Activated CD4-positive, alpha-beta T cell treated with anti-CD3 and anti-CD28 coated beads, Interleukin-10, Interleukin-2, amounts not matched to agents 100 ng/mL and 50 ng/mL, durations not matched to agents 16 hours and 8 hours (primary cell): ENCODE measurements at regions not wholly inside any gene's neighbourhood (a gene's known extent, or its start where the extent isn't known, plus 50 kb on each side); places are given as distances from the start of the nearest gene placed in this dataset.
"Not testable (repeated sequence)": the region's sequence is repeated elsewhere in the genome, so short reads cannot be mapped to it uniquely, and the experiment has no call there.

Experiments used
- DNase-seq: peaks from one replicate; pipeline ENCODE4 v3.0.0-alpha.2; 2020

DNA sequence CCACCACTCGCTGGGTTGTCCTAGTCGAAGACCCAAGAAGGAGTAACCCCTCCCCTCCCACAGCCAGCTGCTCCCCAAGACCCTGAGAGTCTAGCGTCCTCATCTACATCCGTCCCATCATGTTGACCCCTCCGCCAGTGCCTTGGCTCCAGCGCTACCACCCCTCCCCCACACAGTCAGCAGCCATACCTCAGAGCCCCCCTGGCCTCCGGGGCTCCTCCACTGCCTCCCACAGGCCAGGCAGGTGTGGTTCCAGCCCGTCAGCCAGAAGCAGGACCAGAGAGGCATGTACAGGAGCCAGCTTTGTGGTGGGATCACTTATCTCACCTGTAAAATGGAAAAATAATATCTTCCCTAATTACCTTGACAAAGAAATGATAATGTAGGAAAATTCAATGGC lies 51.5 kb upstream of the PHF21B start:
- DNase-seq, result no peak

GRCh38 chr22:45064313-45065278 lies 54.8 kb upstream of the PHF21B start:
- peak; percentile 62 for DNase-seq

DNA sequence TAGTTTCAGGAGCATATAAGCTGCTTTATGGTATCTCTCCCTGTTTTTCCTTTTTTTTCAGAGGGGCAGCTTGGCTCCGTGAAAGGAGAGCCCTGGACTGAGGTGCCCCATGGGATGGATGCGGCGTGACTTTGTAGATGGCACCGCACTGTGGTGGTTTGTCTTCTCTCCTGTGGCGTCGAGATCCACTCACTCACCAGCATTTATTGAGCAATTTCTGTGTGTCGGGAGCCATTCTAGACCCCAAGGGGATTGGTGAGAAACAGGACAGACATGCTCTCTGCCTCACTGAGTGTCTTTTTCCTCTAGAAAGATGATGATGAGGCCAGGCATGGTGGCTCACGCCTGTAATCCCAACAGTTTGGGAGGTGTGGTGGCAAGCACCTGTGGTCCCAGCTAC lies 55.9 kb upstream of the PHF21B start:
- DNase-seq, result no peak

GRCh38 chr22:45067731-45068130 lies 57.9 kb upstream of the PHF21B start:
- no peak for DNase-seq

- DNase-seq, result no peak
These were observed 60.1 kb upstream of the PHF21B start for GRCh38 chr22:45069925-45070324.

DNA sequence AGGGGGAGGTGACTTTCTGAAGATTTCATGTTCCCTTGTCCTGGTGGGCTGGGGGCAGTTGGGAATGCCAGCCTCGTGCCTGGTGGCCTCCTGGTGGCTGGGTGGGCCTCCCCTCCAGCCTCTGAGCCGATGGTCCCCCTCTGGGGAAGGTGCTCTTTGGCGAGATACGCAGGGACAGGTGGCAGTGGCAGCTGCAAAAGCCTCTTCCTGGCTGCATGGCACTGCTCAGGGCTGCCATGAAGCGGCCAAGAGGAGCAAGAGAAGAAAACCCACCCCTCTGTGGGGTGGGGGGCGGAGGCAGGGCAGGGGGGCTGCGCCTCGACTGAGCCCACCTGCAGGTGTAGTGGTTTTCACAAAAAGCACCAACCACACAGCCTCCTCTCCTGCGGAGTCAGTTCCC lies 61.8 kb upstream of the PHF21B start:
- no peak for DNase-seq

DNA sequence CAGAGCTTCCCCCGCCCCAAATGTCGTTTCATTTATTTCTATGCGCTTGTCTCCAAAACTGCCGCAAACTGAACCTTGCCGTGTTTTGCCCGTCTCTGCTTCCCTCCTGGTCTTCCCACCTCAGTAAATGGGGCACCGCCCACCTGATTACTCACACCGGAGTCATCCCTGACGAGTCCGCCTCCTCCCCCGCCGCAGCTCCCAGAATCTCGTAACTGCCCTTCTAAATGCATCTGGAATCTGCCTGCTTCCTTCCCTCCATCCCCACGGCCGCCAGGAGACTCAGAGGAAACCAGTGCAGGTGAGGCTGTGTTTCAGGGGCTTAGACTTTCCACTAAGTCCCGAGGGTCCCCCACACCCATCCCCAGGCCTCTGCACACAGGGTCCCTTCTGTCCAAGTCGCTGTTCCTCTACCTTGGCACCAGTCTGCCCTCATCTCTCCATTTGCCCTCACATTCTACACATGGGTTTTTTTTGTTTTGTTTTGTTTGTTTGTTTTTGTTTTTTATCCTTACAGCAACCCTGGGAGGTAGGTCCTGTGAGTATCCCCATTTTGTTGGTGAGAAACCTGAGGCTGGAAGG lies 62.6 kb upstream of the PHF21B start:
- DNase-seq, result no peak

GRCh38 chr22:45073064-45073463 lies 63.3 kb upstream of the PHF21B start:
- no peak for DNase-seq

- DNase-seq, result no peak
These were observed 67.5 kb upstream of the PHF21B start for GRCh38 chr22:45077286-45077685.

DNA sequence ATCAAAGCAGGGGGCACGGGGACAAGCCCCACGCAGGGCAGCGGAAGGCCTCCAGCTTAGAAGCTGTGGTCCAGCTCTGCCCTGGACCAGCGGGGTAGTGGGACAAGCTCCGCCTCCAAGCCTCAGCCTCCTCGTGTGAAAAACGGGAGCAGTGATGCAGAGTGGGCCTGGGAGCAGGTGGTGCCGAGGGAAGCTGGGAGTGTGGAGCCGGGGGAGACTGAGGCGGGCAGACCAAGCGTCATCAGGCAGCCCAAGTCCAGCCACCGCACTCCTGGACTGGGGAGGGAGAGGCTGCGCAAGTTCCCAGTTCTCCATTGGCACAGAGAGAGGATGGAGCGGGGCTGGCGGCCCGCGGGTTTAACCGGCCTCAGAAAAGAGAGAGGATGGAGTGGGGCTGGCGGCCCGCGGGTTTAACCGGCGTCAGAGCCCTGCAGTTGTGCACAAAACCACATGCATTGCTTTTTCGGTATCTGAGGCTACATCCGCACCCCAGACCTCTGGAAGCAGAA lies 68.1 kb upstream of the PHF21B start:
- DNase-seq, result no peak

DNA sequence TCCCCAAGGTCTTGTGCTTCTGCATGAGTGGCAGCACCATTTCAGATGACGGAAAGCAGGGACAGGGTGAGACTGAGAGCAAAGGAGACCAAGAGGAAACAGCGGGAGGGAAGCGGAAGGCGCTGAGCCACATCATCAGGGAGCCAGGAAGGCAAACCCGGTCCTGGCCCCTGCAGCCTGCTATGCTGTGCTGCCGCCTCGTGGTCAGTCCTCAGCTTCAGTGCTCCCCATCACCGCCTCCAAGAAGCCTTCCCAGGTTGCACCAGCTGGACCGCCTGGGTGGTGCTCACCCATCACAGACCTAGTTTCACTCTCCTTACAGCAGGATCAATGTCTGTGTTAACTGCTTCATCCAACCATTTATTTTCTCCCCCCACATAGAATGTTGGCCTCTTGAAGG lies 73.0 kb upstream of the PHF21B start:
- DNase-seq, result peak; percentile 35

GRCh38 chr22:45083659-45084305 lies 74.0 kb upstream of the PHF21B start:
- DNase-seq, result peak; percentile 67

GRCh38 chr22:45084400-45084920 lies 74.7 kb upstream of the PHF21B start:
- no peak for DNase-seq

DNA sequence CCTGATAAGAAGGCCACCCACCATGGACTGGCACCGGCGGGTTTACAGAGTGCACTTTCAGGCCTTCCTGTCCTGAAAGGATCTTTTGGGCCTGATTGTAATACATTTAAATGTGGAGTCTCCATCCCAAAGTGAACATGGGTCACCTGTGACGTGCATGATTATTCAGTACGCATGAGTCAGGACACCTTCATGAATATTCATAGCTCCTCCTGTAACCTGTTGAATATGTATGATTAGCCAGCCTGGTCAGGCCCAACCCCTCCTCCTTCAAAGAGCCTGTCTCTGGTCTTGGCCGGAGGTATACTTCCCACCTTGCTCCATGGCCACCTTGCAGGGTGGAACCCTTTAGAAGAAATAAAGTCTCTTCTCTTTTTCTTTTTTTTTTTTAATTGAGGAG lies 75.9 kb upstream of the NUP50 start:
- DNase-seq, result no peak

- DNase-seq, result no peak
These were observed 75.1 kb upstream of the NUP50 start for GRCh38 chr22:45088576-45088975.

GRCh38 chr22:45090497-45090910 lies 73.2 kb upstream of the NUP50 start:
- DNase-seq, result no peak

DNA sequence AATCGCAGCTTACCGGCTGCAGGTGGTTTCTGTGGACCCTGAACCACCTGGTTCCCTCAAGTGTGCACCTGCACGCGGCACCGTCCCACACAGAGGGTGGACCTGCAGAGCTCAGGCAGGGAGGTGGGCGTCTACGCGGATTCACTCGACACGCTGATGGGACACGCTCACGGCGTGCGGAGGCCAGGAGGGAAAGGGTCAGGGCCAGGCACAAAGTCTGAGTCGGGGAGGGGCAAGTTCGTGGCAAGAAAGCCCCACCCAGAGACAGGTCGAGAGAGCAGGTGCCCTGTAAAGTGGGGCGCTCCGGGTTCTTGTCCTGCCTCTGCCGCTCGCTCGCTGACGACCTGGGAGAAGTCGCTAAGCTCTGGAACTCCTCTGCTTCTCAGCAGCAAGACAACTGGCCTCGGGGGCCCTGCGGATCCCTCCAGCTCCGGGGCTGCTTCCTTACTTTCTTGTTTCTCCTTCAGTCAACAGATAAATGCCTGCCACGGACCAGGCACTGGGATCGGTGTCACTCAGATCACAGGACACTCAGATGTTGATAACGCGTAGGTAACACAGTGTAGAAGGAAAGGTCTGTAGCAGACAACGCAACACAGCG lies 72.4 kb upstream of the NUP50 start:
- DNase-seq, result no peak

DNA sequence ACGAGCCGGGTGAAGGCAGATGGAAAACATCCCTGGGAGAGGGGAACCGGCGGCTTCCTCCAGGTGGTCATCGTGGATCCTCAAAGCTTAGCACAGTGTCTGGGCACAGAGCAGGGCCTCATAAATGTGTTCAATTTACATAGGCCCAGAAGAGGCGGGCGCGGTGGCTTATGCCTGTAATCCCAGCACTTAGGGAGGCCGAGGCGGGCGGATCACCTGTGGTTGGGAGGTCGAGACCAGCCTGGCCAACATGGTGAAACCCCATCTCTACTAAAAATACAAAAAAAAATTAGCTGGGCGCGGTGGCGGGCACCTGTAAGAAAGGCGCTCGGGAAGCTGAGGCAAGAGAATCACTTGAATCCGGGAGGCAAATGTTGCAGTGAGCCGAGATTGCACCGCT lies 71.8 kb upstream of the NUP50 start:
- DNase-seq, result not testable (repeated sequence)

DNA sequence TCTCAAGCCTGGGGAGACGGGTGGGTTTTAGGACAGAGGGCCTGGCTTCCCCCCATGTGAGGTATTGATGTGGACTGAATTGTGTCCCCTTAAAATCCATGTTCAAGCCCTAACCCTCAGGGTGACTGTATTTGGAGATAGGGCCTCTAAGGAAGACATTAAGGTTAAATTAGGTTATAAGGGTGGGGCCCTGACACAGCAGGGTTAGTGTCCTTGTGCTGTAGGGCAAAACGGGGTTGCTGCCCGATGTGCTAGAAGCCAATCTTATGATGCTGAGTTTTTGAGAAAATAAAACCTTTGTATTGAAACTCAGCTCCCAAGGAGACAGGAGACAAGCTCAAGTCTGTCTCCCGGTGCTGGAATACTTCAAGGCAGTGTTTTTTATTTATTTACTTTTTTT lies 71.1 kb upstream of the NUP50 start:
- DNase-seq, result no peak

GRCh38 chr22:45093609-45094008 lies 70.1 kb upstream of the NUP50 start:
- DNase-seq, result no peak

GRCh38 chr22:45094081-45094720 lies 69.5 kb upstream of the NUP50 start:
- DNase-seq, result no peak

GRCh38 chr22:45094825-45095224 lies 68.9 kb upstream of the NUP50 start:
- no peak for DNase-seq
